Right renal cortex interstitium (tissue), 3 donors: ENCODE measurements at regions not wholly inside any gene's neighbourhood (a gene's known extent, or its start where the extent isn't known, plus 50 kb on each side); places are given as distances from the start of the nearest gene placed in this dataset.

ENCODE experiments used
- DNase-seq, 3 donors: peaks; one replicate each; pipeline ENCODE4 v3.0.0-alpha.2; 2013; ENCODE audit warnings: low read depth in 3 of 3, low spot score in 2 of 3

DNA sequence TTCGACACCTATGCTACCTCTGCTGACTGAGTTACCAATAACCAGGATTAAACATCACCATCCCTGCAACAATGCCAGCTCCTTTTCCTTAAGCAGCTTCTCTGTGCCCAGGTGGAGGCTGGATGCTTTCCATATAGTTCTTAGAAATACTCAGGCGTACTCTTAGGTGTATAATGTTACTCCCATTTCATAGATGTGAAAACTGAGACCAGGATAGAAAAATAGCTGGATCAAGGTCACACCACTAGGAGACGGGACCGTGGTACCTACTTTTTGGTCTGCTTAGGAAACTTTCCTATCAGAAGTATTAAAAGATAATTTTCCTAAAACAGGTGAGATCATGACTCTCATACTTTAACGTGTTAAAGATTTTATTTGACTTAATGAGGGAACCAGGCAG is 141.7 kb upstream of the RPL38 start:
- DNase-seq = no peak

DNA sequence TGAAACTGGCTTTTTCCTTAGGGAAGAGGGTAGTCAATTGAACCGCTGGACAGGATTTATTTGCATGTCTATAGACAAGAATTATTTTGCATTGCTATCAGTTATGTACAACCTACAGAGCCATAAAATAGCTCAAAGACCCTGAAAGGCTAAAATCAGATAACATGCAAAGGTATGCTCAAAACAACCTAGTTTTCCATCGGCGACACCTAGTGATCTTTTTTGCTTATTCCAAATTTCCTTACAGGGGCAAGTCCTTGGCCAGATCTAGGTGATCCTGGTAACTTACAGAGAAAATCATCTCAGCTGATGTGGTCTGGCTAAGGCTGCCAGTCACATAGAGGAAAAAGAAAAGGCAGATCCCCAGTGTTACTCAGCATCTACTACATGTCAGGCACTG is 141.2 kb upstream of the RPL38 start:
- no peak for DNase-seq

DNA sequence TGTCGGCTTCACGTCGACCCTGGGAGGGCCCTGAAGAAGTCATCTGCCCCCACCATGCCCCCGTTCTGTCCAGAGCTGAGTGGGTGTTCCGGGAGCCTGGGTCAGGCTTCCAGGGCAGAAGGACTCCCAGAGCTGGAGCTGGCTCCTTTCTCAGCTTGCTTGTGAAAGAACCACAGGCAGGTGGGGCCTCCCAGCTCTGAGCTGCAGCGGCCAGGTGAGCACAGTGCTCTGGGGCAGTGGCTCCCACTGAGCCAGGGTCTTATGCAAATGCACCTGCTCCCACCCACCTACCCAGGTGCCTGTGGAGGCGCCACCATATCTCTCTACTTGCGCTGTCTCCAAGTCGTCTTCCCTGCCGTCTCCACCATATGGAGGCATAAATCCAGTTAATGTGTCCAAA is 140.0 kb upstream of the RPL38 start:
- DNase-seq = no peak

DNA sequence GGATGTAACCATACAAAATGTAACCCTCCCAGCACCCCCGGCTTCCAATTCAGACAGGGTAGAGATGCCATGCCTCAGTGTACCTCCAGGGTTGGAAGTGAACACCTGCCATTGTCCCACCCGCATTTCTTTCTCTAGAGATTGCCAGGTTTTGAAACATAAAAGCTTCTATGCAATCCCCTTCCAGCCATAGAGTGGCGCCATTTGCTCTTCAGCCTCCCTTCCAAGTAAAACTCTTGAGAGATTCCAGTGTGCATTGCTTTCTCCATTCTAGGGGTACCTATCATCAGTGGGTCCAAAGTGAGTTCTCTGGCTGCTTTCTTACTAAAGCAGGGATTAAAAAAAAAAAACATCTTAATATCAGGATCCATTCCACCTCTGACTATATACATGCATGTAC is 133.1 kb upstream of the RPL38 start:
- no peak for DNase-seq

DNA sequence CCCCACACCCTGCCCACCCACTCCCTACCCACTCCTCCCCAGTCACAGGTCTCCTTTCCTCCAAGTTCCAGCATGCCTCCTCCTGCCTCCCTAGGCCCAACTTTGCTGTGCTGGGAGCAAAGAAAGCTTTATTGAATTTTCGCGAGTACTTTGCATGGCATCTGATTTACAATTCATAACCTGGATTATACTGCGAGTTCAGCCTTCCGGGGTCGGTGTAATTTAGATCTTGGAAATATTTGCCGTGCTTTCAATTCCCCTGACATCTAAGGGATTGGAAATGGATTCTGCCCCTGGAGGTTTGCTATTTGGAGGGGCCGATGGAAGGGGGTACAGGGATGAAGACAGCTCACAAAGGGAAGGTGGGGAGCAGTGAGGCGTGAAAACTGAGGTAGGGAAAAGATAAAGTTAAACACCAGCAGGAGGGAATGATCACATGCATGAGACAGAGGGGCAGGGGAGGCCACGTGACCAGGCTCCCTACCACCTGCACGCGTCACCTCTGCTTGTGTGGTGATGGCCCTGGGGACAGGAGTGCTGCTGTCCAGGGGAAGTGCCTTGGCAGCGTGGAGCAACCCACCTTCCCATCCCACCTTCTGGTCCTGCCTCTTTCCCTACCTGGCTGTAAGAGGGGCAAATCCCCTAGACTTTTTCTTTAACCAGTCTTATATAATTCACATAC is 132.3 kb upstream of the RPL38 start:
- DNase-seq = no peak

DNA sequence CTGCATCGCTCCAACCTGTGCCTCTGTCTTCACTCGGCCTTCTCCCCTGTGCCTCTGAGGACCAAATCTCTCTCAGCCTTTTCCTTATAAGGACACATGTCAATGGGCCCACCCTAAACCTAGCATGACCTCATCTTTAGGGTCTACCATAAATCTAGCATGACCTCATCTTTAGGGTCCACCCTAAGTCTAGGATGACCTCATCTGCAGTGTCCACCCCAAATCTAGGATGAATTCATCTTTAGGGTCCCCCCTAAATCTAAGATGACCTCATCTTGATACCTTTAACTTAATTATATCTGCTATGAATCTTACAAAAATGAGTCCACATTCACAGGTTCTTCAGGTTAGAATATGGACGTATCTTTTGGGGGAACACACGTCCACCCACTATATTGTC is 131.1 kb upstream of the RPL38 start:
- no peak for DNase-seq

DNA sequence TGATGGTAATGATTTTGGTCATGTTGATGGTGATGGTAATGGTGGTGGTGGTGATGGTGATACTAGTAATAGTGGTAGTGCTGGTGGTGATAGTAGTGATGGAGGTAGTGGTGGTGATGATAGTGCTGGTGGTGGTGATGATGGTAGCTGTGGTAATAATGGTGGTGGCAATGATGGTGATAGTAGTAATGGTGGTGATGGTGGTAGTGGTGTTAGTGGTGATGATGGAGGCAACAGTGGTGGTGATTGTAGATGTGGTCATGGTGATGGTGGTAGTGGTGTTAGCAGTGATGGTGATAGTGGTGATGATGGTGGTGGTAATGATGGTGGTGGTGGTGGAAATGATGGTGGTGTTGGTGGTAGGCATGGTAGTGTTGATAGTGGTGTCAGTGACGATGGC is 127.0 kb upstream of the RPL38 start:
- no peak for DNase-seq

DNA sequence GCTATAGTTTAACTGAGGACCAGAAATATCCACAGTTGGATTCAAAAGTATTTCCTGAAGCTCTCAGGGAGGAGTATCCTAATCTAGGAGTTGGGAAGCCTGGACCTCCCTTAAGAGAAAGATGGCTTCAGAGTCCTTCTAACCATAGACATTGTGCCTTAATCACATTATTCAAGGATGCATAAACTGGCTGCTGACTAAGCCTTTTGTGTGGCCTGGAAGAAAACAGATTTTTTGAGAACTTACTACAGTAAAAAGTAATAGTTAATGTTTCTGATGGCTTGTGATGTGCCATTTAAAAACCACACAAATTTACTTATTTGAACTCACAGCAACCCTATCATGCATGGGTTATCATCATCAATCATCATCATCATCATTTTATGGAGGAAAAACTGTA is 126.2 kb upstream of the RPL38 start:
- no peak for DNase-seq

DNA sequence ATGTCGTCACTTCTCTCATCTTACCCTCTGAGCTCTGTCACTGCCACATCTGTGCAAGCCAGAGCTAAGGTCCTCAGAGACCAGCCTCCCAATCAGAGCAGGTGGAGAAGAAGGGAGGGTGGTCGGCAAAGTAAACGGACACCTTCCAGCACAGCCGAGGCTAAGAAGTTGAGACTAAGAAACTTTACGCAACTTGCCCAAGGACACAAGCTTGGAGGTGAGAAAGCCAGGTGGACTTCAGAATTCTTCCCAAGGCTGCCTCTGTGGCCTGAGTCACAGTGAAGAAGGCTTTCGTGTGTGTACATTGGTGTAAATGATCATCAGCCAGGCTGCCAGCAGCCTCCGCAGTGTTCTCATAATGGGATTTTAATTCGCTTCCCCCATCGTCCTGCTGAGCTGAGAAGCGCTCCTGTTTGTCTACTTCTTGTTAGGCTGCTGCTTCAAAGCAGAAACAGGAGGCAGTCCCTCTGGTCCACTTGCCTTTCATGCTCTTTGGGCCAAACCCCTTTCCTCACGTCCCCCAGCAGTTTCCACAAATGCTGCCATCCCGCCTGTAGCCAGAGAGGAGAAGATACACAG is 125.0 kb upstream of the RPL38 start:
- no peak for DNase-seq

DNA sequence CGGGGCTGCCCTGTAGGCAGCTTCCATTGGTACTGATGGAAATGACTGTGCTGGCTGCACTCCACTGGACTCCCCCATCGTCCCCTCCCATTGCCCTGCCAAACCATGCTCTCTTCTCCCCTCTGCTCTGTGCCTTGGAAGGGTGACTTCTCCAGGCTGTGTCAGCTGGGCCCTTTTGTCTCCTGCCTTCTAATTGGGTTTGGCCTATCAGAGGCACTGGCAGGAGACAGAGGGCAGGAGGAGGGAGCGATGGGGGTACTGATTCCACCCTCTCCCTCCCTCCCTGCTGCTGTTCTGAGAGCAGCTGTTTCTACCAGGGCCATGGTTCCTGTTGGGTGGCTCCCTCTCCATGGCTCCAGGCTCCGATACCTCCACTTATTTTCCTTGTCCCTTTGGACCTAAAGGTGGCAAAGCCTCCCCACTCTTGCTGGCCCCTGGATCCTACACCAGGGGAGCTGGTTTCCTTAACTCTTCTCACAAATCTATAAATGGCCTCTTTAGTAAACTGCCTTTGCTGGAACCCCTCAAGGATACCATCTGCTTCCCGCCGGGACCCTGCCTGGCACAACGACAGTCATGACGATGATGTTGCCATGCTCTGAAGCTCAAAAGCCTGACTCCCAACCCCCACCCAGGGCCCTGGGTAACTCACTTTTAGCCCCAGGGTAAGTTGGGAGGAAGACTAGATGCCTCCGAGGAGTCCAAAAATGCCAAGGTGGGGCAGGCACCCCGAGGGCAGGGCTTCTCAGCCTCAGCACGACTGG is 123.8 kb upstream of the RPL38 start:
- DNase-seq = no peak

DNA sequence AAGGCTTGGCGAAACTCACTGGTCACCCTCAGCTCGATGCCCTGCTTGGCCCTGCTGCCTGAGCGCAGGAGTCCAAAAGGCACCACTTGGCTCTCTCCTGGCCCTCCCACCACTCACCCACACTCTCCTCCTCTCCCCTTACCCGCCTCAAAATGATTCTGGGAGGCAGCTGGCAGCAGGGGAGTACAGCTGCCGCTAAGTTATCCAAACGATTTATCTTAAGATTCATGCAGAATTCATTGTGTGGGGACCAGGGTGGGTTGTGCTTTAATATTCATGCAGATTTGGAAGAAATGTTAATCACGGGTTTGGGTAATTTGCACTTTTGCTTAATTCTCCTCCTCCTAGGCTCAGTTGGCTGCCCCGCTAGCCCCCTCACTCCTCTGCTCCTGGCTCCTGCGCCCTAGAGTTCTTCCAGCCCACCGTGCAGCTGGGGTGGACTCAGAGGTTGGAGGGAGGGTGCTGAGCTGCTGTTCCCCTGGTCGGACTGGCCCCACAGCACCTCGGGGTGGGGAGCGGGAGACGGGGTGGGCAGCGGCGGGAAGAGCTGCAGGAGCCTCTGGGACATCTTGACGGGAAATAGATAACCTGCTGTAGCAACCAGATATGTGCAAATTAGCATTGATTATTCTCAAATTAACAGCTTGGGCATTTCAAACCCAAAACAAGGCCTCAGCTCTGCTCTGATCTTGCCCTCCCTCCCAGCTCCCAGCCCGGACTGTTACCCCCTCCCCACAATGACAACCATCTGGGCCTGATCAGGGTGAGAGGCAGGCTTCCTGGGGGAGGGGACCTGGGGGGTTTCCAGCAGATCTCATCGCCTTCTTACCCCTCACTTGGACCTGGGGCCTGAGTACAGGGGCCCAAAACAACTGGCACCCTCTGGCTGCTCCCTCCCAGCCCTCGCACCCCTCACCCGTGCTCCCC is 122.6 kb upstream of the RPL38 start:
- DNase-seq = no peak

DNA sequence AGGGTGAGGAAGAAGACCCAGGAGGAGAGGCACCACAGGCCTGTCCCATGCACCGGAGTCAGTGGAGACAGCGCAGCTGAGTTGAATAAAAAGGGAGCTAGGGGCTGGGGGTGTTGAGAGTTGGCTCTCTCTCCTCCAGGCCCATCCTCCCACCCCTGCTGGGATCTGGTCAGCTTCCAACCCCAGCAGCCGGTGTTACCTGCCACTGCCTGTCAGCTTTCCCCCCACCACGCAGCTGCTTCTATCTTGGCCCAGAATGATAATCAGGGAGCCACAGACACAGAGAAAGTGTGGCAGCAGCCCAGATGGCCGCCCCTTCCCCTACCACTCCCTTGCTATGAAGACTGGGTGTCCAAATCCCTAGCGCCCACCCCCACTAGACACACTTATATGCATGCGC is 120.6 kb upstream of the RPL38 start:
- no peak for DNase-seq

DNA sequence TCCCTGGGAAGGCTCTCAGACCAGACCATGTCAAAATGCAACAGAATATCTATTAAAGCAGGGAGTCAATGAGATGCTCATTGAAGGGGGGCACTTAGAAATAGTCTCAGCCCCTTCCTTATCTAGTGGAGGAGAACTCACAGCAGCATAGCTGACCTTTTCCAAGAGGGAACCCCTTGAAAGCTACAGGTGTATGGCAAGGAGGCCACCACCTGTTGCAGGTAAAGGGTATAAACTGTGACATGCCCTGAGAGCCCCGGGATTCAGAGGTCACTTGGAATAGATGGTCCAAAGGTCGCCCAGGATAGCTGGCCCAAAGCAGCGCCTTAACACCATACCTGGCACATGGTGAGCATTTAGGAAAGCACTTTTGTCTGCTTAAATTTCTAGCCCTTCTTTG is 120.2 kb upstream of the RPL38 start:
- no peak for DNase-seq

DNA sequence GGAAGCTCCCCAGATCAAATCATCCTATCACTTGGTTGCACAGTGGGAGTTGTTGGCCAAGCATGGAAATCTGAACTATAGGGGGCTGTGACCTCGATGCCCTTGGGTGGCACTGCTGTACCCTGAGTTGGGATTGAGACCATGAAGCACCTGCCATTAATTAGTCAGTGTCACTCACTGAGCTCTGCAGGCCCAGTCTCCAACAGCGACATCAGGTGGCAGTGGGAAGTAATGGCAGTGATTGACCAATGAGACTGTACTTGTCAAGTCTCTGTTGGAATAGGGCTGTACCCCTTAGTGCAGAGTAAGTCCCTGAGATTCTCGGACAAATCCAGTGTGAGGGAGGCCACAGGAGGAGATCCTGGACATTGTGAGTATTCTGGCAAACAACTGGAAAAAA is 118.0 kb upstream of the RPL38 start:
- no peak for DNase-seq

DNA sequence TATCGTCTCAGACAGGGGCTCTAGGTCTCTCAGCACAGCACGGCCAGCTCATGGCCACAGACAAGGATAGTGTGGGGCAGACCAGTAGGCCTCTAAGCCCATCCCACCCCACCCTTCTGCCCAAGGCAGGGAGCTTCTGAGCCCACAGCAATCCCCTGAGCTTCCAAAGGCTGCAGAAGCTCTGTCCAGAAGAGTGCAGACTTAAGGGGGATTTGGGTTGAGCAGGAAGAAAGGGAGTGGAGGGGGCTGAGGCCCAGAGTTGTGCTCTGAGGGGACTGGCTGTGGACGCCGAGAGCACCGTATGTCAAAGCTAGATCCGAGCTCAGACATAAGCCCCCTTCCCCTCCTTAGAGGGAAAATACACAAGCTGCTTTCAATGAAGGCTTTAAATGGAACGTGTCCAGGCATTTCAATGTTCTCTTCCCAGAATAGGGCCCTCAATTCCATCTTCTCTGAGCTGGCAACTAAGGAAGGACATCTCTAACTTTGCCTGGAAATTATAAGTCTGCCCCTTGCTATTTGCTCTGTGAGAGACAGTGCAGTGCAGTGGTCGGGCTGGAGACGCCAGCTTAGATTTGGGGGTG is 116.4 kb upstream of the RPL38 start:
- no peak for DNase-seq

DNA sequence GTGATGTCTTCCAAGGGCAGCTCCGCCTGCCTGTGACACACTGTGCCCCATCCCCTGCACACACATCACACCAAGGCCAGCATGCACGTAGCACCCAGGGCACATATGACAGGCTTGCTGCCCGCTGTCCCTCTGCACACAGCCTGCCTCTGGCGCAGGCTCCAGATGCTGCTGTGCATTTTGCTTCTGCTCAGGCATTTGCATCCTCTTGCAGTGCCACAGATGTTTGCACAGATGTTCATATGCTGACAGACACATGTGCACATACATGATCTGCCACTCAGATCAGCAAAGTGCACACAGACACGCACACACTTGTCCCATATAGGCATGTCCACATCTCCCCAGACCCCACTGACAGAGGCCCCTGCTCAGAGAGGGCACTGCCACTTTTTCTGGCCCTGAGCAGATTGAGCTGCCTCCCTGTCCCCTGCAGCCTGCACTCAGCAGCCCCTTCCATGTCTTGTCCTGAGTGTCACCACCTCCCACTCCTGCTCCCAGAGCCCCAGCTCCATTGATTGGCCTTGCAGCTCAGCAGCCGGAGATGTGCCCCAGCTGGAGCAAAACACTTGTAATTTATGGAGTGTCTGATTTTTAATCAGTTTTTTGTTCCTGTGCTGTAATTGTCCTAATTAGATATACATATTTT is 115.1 kb upstream of the RPL38 start:
- DNase-seq = no peak

DNA sequence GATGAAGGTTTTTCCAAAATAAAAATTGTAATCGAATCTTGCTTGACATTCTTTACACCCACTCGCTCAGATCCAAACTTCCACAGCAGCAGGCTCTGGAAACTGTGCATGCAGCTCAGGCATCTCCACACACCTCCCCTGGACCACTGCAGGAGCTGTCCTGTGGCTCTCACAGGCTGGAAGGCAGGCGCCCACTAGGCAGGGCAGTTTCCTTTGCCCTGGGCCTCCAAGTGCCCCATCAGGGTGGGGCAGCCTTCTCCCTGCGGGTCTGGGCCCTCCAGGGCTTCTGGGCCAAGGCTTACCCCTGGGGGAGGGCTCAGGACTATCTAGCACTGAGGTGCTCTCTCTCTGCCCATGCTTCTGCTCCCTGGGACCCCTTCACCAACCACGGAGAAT is 114.5 kb upstream of the RPL38 start:
- DNase-seq = no peak

DNA sequence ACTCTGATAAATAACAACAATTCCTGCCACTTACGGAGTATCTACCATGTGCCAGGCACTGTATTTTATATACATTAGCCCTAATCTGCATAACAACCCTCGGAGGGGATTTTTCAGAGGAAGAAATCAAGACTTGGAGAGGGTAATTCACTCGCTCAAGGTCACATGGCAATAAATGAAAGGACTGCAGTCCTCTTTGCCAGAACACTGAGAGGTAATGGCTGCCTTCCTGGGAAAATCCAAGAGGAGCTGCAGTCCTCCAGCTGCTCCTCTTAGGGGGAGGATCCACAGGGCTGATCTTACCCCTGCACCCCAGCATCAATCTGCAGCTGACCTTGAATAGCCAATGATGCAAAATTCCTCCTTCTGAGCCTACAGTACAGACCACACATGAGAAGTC is 114.1 kb upstream of the RPL38 start:
- DNase-seq = no peak

DNA sequence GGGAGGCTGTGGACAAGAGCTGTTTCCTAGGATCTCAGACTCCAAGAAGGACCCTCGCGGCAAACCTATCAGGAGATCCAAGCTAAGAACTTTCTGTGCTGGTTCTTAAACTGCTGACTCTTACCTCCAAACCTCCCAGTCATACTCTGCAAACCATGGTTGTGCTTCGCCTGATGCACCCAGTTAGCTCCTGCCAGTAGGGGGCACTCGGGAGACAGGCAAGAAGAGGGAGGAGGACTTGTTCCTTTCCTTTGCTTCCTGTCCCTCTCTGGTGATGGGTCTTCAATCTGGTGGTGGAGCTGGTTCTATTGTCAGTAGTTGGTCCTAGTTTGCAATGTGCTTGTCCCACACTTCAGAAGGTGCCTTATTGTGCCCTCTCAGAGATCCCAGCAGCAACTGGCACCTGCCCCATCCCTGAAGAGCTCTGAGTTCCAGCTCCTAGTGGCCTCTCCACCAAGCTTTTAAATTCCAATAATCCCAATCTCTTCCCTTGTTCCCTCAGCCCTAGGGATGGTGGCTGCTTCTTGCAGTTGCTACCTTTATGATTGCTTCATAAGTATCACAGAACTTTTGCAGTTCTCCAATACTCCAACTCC is 113.5 kb upstream of the RPL38 start:
- no peak for DNase-seq

DNA sequence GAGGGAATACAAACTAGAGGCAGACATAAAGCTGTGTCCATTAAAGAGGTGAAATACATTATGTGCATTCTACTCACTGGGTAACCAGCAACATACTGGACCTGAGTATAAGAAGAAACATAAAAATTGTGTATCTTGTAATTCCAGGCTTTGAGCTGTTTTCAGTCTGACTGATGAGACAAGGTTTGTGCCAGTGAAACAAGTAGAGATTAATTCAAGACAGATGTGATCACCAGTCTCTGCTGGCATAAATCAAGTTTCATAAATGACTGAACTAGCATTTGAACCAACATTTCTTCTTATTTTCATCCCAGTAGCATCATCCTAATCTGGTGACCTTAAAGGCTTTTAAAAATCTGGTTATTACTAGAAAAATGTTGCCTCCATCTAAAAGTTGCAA is 108.8 kb upstream of the RPL38 start:
- DNase-seq = no peak
